PC-3 (cell line): ENCODE measurements at regions not wholly inside any gene's neighbourhood (a gene's known extent, or its start where the extent isn't known, plus 50 kb on each side); places are given as distances from the start of the nearest gene placed in this dataset.

Experiments
- EZH2 ChIP-seq: fragments of 300-600 bp; sonication (generic); IDR thresholded peaks from one replicate; pipeline ENCODE4 v1.6.1; 2017; ENCODE audit warnings: antibody characterized with exemption, mild to moderate bottlenecking, low read length; ENCODE audit not compliant: unreplicated experiment
- EZH2phosphoT487 ChIP-seq: fragments of 300-600 bp; sonication (generic); IDR thresholded peaks from 2 replicates; pipeline ENCODE4 v1.6.1; 2018; ENCODE audit warnings: mild to moderate bottlenecking, antibody characterized with exemption, low read length, borderline replicate concordance
- TF ChIP-seq, protein P1 (sequence below): fragments of 300-600 bp; sonication (generic); conservative IDR thresholded peaks from 2 replicates; pipeline ENCODE4 v1.5.1; 2017; ENCODE audit warnings: antibody characterized with exemption, low read depth, mild to moderate bottlenecking, low read length

DNA sequence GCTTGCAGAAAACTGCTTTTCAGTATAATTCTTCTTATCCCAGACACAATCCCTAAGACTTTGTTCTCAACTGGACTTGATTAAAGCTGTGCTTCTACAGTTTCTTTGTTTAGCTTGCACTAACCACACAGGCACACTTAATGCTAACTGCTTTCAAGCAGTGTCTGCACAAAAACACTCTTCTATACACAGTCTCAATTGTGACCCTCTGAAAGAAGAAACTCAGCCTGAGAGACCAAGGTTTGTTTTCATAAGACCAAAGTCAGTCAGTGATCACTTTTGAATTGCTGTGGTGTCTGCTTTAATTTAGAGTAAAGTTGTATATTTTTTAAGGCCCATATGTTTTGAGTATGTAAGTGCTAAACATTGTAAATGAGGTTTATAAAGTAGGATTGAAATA lies 431.2 kb downstream of the KCTD12 start:
- TF ChIP-seq, protein P1, sequence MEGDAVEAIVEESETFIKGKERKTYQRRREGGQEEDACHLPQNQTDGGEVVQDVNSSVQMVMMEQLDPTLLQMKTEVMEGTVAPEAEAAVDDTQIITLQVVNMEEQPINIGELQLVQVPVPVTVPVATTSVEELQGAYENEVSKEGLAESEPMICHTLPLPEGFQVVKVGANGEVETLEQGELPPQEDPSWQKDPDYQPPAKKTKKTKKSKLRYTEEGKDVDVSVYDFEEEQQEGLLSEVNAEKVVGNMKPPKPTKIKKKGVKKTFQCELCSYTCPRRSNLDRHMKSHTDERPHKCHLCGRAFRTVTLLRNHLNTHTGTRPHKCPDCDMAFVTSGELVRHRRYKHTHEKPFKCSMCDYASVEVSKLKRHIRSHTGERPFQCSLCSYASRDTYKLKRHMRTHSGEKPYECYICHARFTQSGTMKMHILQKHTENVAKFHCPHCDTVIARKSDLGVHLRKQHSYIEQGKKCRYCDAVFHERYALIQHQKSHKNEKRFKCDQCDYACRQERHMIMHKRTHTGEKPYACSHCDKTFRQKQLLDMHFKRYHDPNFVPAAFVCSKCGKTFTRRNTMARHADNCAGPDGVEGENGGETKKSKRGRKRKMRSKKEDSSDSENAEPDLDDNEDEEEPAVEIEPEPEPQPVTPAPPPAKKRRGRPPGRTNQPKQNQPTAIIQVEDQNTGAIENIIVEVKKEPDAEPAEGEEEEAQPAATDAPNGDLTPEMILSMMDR, result no peak
- TF ChIP-seq EZH2 (no peak), EZH2phosphoT487 (no peak)
